GM12874 (cell line): ENCODE measurements at regions not wholly inside any gene's neighbourhood (a gene's known extent, or its start where the extent isn't known, plus 50 kb on each side); places are given as distances from the start of the nearest gene placed in this dataset.

Experiments used
- TF ChIP-seq, protein P1 (sequence below): IDR thresholded peaks from 2 replicates; pipeline ENCODE4 v1.5.1; 2011; ENCODE audit warnings: low read depth, mild to moderate bottlenecking, control low read depth, low read length, moderate library complexity; ENCODE audit not compliant: insufficient read depth

DNA sequence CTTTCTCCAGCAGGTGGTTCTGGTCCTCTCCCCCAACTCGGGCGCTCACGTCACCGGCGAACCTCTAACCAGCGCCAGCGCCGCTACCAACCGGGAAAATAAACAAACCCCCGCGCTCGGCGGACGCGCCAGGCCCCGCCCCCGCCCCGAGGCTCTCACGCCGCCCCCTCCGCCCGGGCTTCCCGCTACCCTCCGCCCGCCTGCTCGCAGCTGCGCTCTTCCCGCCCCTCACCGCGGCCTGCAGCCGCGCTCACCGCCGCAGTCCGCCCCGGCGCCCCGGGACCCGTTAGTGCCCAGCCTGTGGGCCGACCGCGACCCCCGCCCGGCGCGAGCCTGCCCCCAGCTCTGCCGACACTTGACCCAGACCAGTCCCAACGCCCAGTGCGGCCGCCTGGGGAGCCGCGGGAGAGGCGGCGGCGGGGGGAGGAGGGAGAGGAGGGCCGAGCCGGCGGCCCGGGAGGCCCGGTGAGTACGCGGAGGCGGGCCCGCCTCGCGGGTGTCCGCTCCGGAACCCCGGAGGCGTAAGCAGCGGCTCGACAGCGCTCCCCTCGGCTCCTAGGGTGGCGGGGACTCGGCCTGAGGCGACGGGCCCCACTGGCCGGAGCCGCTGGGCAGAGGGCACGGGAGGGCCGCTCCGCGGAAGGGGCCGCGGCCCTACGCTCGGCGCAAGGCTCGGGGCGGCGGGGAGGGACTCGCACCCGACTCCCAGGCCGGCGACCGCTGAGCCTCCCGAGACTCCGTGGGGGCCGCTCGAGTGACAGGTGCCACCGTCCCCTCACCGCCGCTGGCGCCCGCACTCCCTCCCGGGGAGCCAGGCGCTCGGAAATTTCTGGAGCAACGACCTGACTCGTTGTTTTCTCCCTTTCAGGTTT, 63.6 kb upstream of the AGTPBP1 start:
- TF ChIP-seq, protein P1, sequence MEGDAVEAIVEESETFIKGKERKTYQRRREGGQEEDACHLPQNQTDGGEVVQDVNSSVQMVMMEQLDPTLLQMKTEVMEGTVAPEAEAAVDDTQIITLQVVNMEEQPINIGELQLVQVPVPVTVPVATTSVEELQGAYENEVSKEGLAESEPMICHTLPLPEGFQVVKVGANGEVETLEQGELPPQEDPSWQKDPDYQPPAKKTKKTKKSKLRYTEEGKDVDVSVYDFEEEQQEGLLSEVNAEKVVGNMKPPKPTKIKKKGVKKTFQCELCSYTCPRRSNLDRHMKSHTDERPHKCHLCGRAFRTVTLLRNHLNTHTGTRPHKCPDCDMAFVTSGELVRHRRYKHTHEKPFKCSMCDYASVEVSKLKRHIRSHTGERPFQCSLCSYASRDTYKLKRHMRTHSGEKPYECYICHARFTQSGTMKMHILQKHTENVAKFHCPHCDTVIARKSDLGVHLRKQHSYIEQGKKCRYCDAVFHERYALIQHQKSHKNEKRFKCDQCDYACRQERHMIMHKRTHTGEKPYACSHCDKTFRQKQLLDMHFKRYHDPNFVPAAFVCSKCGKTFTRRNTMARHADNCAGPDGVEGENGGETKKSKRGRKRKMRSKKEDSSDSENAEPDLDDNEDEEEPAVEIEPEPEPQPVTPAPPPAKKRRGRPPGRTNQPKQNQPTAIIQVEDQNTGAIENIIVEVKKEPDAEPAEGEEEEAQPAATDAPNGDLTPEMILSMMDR, result peak; percentile 37; the same call in 1 of the 2 replicates

DNA sequence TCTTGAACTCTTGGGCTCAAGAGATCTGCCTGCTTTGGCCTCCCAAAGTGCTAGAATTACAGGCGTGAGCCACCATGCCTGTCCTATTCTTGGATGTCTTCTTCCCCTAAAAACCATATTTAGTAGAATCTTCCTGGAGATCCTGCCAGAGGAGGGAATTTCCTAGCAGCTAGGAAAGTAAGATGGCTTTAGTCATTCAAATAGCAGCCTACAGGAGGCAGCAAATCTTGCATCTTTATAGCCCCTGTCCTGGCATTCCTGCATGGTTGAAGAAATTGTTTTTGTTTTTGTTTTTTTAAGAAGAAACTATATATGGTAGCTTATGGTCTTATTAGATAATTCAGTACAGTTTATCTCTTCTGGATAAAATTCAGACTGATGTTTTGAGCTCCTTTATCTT, 83.2 kb upstream of the AGTPBP1 start:
- TF ChIP-seq, protein P1, result 0 out of 2 replicates have a peak, but pooled peaks have one; percentile 12

- TF ChIP-seq, protein P1, result no peak
These were observed 82.7 kb upstream of the NAA35 start for GRCh38 chr9:85858056-85858750.

- TF ChIP-seq, protein P1, result no peak
These were observed 81.2 kb upstream of the NAA35 start for GRCh38 chr9:85859765-85860164.

DNA sequence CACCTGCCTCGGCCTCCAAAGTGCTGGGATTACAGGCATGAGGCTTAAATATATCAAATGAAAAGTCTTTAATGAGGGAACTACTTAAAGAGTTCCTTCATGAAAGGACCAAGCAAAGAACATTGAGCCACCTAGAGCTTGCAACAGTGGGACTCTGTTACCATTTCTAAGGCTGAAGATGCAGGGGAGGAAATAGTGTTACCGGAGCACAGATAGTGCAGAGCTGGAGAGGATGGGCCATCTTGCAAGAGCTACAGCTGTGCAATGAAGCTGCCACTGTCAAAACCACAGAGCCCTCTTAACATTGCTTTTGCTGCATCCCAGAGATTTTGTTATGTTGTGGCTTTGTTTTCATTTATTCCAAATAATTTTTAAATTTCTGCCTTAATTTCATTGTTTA, 77.1 kb upstream of the NAA35 start:
- TF ChIP-seq, protein P1, result no peak

- TF ChIP-seq, protein P1, result no peak
These were observed 69.9 kb upstream of the NAA35 start for GRCh38 chr9:85871008-85871407.

DNA sequence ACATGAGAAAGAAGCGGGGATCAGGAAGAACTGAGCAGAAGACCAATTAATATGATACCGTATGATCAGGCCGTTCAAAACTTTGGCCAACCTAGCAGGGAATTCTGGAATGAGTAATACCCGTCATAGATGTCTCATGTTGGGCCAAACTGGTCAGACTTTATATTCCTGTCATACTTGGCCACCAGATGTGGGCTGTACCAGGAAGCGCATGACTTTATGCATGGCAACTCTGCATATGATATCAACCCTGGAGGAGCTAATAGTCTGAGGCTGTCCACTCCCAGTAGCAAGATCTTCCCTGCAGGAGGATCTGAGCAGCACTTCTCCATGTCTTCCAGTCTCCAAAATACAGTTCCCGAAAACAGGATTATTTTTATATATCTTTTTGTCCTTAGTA, 68.5 kb upstream of the NAA35 start:
- TF ChIP-seq, protein P1, result no peak
